K562 (cell line): ENCODE measurements at regions not wholly inside any gene's neighbourhood (a gene's known extent, or its start where the extent isn't known, plus 50 kb on each side); places are given as distances from the start of the nearest gene placed in this dataset.
"Not testable (repeated sequence)": the region's sequence is repeated elsewhere in the genome, so short reads cannot be mapped to it uniquely, and the experiment has no call there.

Experiments
- ATAC-seq: fragments of 200-7000 bp; cut with Tn5 transposase; 3 replicates; pipeline ENCODE4 v1.9.1; 2020; ENCODE audit warnings: moderate library complexity
- BruUV-seq: library from RNA; stranded (reverse); fragments of 400-500 nt; replicated peaks from 2 replicates; lab custom pipeline; 2021; lab: Mats Ljungman, UMichigan
- CTCF ChIA-PET: fragments of 300-600 bp; formaldehyde crosslinking; extraction: SDS; loops from one replicate; lab custom pipeline; 2021; ENCODE audit warnings: low intra/inter-chr PET ratio; lab: Yijun Ruan, JAX
- POLR2A ChIA-PET: fragments of 300-600, 350-650 bp; sonication (Branson Sonifier 250); formaldehyde crosslinking; extraction: SDS; loops from one replicate; lab custom pipeline; 2021; ENCODE audit warnings: antibody characterized with exemption, inconsistent platforms; lab: Yijun Ruan, JAX
- DNase-seq, 4 experiments: peaks; one replicate each; pipeline versions ENCODE4 v3.0.0 to v3.0.0-alpha.2; 2011 to 2018; ENCODE audit warnings: low spot score in 3 of 4, mixed read lengths in 3 of 4; ENCODE audit errors: extremely low read depth in 1 of 4
- FAIRE-seq: peaks from 2 replicates; lab custom pipeline; 2011; peaks lifted over from hg19 to GRCh38; lab: Jason Lieb, UNC
- H2AFZ ChIP-seq: 2 replicates; pipeline ENCODE4 v1.6.0; 2011; ENCODE audit warnings: low read depth, low read length, control low read depth, inconsistent platforms
- H3K27ac ChIP-seq: fragments of 200-600 bp; 3 replicates; pipeline ENCODE4 v1.8.0; 2011; ENCODE audit warnings: low read depth, mild to moderate bottlenecking, control low read depth, inconsistent platforms, low read length, moderate library complexity, mixed read lengths; ENCODE audit errors: extremely low read depth
- H3K27me3 ChIP-seq, 2 experiments: fragments of 300-600 bp in 1 of 2; 2 replicates in 1 of 2; 3 replicates in 1 of 2; pipeline versions ENCODE4 v1.6.0 to v1.8.0; 2011; ENCODE audit warnings: inconsistent platforms in 2 of 2, low read length in 2 of 2, mild to moderate bottlenecking in 1 of 2, mixed read lengths in 1 of 2, moderate library complexity in 1 of 2; ENCODE audit not compliant: control insufficient read depth in 2 of 2, insufficient read depth in 2 of 2
- H3K36me3 ChIP-seq: fragments of 300-600 bp; 3 replicates; pipeline ENCODE4 v1.8.0; 2011; ENCODE audit warnings: mild to moderate bottlenecking, low read length, inconsistent platforms; ENCODE audit not compliant: control insufficient read depth, insufficient read depth
- H3K4me1 ChIP-seq, 2 experiments: fragments of 200-600 bp in 1 of 2; replicated peaks in 1 of 2; 2 replicates in 1 of 2; 3 replicates in 1 of 2; pipeline versions ENCODE4 v1.5.1 to v1.8.0; 2011; ENCODE audit warnings: inconsistent platforms in 2 of 2, low read length in 2 of 2, mild to moderate bottlenecking in 1 of 2, mixed read lengths in 1 of 2, moderate library complexity in 1 of 2; ENCODE audit not compliant: control insufficient read depth in 2 of 2, insufficient read depth in 2 of 2
- H3K4me2 ChIP-seq: 2 replicates; pipeline ENCODE4 v1.6.1; 2011; ENCODE audit warnings: low read length, control low read depth, inconsistent platforms, mixed read lengths; ENCODE audit not compliant: insufficient read depth
- H3K4me3 ChIP-seq: fragments of 200-600 bp; sonication (generic), shearing (Covaris generic); 2 replicates; pipeline ENCODE4 v1.5.1; 2016; ENCODE audit warnings: control low read depth, inconsistent platforms
- H3K79me2 ChIP-seq: fragments of 200-600 bp; 3 replicates; pipeline ENCODE4 v1.8.0; 2011; ENCODE audit warnings: low read length, inconsistent platforms; ENCODE audit not compliant: control insufficient read depth, insufficient read depth
- H3K9ac ChIP-seq, 2 experiments: 2 replicates each; pipeline versions ENCODE4 v1.6.0 to v1.6.1; 2011; ENCODE audit warnings: low read depth in 2 of 2, low read length in 2 of 2, control low read depth in 1 of 2, inconsistent platforms in 1 of 2, mild to moderate bottlenecking in 1 of 2, mixed read lengths in 1 of 2; ENCODE audit not compliant: insufficient read depth in 1 of 2
- H3K9me1 ChIP-seq: one replicate; pipeline ENCODE4 v1.6.0; 2011; ENCODE audit warnings: inconsistent platforms, mild to moderate bottlenecking, low read length, moderate library complexity; ENCODE audit not compliant: control insufficient read depth, insufficient read depth
- H3K9me3 ChIP-seq: replicated peaks from 2 replicates; pipeline ENCODE4 v1.5.1; 2011; ENCODE audit warnings: low read depth, low read length, inconsistent platforms; ENCODE audit not compliant: control insufficient read depth, insufficient read depth
- H4K20me1 ChIP-seq: replicated peaks from 2 replicates; pipeline ENCODE4 v1.6.1; 2011; ENCODE audit warnings: low read length, inconsistent platforms, mixed read lengths; ENCODE audit not compliant: control insufficient read depth, insufficient read depth
- KLF1 ChIP-seq: fragments of 450-650 bp; IDR thresholded peaks from 2 replicates; pipeline ENCODE4 v1.6.1; 2016; ENCODE audit warnings: missing genetic modification characterization, missing compliant biosample characterization
- KLF16 ChIP-seq: IDR thresholded peaks from 2 replicates; pipeline ENCODE4 v1.6.1; 2016; ENCODE audit warnings: antibody characterized with exemption
- NELFE ChIP-seq: IDR thresholded peaks from 2 replicates; pipeline ENCODE4 v1.6.1; 2011; ENCODE audit warnings: mild to moderate bottlenecking; ENCODE audit not compliant: insufficient read depth, insufficient read length
- NFATC3 ChIP-seq: fragments of 450-650 bp; IDR thresholded peaks from 2 replicates; pipeline ENCODE4 v1.6.1; 2017; ENCODE audit warnings: mild to moderate bottlenecking
- POU5F1 ChIP-seq: fragments of 150-350 bp; IDR thresholded peaks from 2 replicates; pipeline ENCODE4 v1.6.1; 2014; ENCODE audit warnings: borderline replicate concordance, low read length, low read depth, mild to moderate bottlenecking; ENCODE audit not compliant: partially characterized antibody
- STAG1 ChIP-seq: sonication (generic); formaldehyde crosslinking; IDR thresholded peaks from 2 replicates; pipeline ENCODE4 v1.5.0; 2020; ENCODE audit warnings: missing genetic modification reagents, borderline replicate concordance
- ZFPM2 ChIP-seq: fragments of 250-450 bp; sonication (Bioruptor Pico); IDR thresholded peaks from 2 replicates; pipeline ENCODE4 v1.5.1; 2022; ENCODE audit warnings: mild to moderate bottlenecking
- ZNF316 ChIP-seq: fragments of 450-650 bp; IDR thresholded peaks from 2 replicates; pipeline ENCODE4 v1.6.1; 2016
- WGBS: fragments of 100-300 bp; shearing (Covaris generic); methylation state at CpG from one replicate; pipeline ENCODE4 v1.1.6; 2016; ENCODE audit warnings: low coverage, mixed read lengths; ENCODE audit not compliant: insufficient coverage; ENCODE audit errors: missing lambda C conversion rate; 5-methylcytosine and 5-hydroxymethylcytosine counted together
- in situ Hi-C: fragments of 300-500 bp; cut with MboI; formaldehyde crosslinking; loops from 4 replicates; pipeline ENCODE4 v1.15.0; 2018; ENCODE audit warnings: inconsistent platforms, mixed read lengths
- intact Hi-C: fragments of 100-400 bp; cut with micrococcal nuclease; formaldehyde crosslinking; loops from 2 replicates; pipeline ENCODE4 v1.14.2; 2022
- TF ChIP-seq, protein P1 (sequence below): fragments of 250-450 bp; sonication (Bioruptor Pico); IDR thresholded peaks from 2 replicates; pipeline ENCODE4 v1.8.0; 2021; ENCODE audit warnings: moderate library complexity, mild to moderate bottlenecking, inconsistent platforms

DNA sequence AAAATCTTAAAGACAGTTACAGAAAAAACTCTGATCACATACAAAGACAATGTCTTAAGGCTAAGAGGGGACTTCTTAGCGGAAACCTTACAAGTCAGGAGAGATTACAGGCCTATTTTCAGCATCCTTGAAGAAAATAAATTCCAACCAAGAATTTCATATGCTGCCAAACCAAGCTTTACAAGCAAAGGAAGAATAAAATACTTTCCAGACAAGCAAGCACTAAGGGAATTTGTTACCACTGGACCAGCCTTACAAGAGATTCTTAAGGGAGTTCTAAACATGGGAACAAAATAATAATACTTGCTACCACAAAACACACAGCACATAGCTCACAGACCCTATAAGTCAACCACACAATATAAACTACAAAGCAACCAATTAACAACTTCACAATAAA is 255.8 kb upstream of the ZFP42 start:
- Histone ChIP-seq H3K79me2 (no peaks in the 10 kb centered on the region), H3K27me3 (no peaks in the 10 kb centered on the region), H3K9me3 (no peaks in the 10 kb centered on the region; the same call in 1 of the 2 replicates), H4K20me1 (no peaks in the 10 kb centered on the region), H3K36me3 (no peaks in the 10 kb centered on the region), H3K4me2 (no peak overlapping the region), H3K27ac (no peak overlapping the region), H3K4me3 (no peak overlapping the region), H3K9me1 (no peaks in the 10 kb centered on the region), H3K4me1 (no peaks in the 10 kb centered on the region), H2AFZ (no peak overlapping the region), H3K9ac (no peak overlapping the region)
- BruUV-seq, result no TSS peak
- FAIRE-seq, result no peak
- WGBS, result 7% methylated on average over 1 of the region's 1 CpG
- no peak for TF ChIP-seq POU5F1
- no peak for TF ChIP-seq NFATC3
- ChIA-PET CTCF (no interaction called here), POLR2A (no interaction called here)
- DNase-seq, result no peak
- no peak for ATAC-seq
- in situ Hi-C loops (no loop called here), intact Hi-C loops (no loop called here)

DNA sequence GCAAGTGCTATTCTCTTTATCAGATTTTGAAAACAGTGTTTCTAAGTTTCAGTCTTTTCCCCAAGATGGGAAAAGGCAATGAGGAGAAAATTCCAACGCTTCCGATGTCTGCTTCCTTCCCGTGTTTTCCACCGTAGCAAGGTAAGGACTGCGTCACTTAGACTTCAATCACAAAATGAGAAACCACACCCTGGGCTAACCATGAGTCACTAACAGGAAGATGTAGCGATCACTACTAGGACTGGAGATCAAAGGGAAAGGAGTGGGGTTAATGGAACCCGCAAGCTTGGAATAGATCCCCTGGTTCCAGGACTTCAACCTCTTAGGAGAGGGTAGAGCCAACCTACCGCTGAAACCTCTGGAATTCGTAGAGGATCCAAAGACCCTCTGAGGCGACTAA is 250.7 kb upstream of the ZFP42 start:
- H3K4me3 ChIP-seq, result no peak overlapping the region
- WGBS, result 6% methylated on average over 10 of the region's 10 CpGs
- BruUV-seq, result no TSS peak
- ATAC-seq (no peak), DNase-seq (no peak), FAIRE-seq (no peak)
- no peak overlapping the region for H3K27ac ChIP-seq
- H3K9me1 ChIP-seq, result no peaks in the 10 kb centered on the region
- no peaks in the 10 kb centered on the region for H3K27me3 ChIP-seq
- intact Hi-C loops, result no loop called here
- H3K4me1 ChIP-seq, result no peaks in the 10 kb centered on the region
- H3K36me3 ChIP-seq, result no peaks in the 10 kb centered on the region
- no peaks in the 10 kb centered on the region for H4K20me1 ChIP-seq
- CTCF ChIA-PET, result no interaction called here
- POLR2A ChIA-PET, result no interaction called here
- H3K4me2 ChIP-seq, result no peak overlapping the region
- in situ Hi-C loops, result no loop called here
- H3K9me3 ChIP-seq, result no peaks in the 10 kb centered on the region
- no peak overlapping the region for H3K9ac ChIP-seq
- TF ChIP-seq ZNF316 (no peak), ZFPM2 (CRISPR knock-in tag) (no peak), KLF16 (no peak), NELFE (no peak), STAG1 (no peak), KLF1 (no peak)
- TF ChIP-seq, protein P1, sequence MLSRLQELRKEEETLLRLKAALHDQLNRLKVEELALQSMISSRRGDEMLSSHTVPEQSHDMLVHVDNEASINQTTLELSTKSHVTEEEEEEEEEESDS (CRISPR knock-in tag), result no peak
- TF ChIP-seq, all 486 proteins: peak for 0
- Histone ChIP-seq H3K79me2 (no peaks in the 10 kb centered on the region), H2AFZ (no peak overlapping the region)

DNA sequence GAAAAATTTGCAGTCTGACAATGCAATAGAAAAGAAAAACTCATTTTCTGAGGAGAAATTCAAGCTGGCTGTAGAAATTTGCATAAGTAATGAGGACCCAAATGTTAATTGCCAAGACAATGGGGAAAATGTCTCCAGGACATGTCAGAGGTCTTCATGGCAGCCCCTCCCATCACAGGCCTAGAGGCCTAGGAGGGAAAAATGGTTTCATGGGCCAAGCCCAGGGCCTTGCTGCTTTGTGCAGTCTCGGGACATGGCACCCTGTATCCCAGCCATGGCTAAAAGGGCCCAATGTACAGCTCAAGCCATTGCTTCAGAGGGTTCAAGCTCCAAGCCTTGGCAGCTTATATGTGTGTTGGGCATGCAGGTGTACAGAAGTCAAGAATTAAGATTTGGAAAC is 244.9 kb upstream of the ZFP42 start:
- ATAC-seq, H2AFZ ChIP-seq, DNase-seq, H3K9me1 ChIP-seq, H3K79me2 ChIP-seq, BruUV-seq, H3K9ac ChIP-seq, H3K4me3 ChIP-seq, in situ Hi-C loops, CTCF ChIA-PET, H4K20me1 ChIP-seq, H3K4me2 ChIP-seq, H3K9me3 ChIP-seq, FAIRE-seq, H3K36me3 ChIP-seq, H3K4me1 ChIP-seq, H3K27ac ChIP-seq, POLR2A ChIA-PET, intact Hi-C loops, H3K27me3 ChIP-seq: not testable (repeated sequence)
- 0% methylated on average over 1 of the region's 1 CpG for WGBS
